C4-2B (cell line): ENCODE measurements at regions not wholly inside any gene's neighbourhood (a gene's known extent, or its start where the extent isn't known, plus 50 kb on each side); places are given as distances from the start of the nearest gene placed in this dataset.

Experiments used
- ZFX ChIP-seq: fragments of 450-650 bp; IDR thresholded peaks from 2 replicates; pipeline ENCODE4 v1.6.1; 2017
- TF ChIP-seq, protein P1 (sequence below): fragments of 450-650 bp; conservative IDR thresholded peaks from 2 replicates; pipeline ENCODE4 v1.5.1; 2017; ENCODE audit warnings: mild to moderate bottlenecking

DNA sequence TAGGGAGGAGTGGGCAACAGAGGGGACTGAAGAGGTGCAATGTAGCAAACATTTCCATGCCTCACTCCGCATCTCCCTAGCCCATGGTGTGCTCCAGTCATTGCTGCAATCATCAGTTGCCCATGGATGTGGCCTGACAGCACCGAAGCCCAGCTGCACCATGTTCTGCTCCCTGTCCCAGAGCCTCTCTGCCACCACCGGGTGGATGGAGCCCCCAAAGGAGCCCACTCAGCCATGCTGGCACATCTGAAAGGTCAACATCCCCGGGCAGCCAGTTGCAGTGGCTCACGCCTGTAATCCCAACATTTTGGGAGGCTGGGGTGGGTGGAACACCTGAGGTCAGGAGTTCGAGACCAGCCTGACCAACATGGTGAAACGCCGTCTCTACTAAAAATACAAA is 336.4 kb upstream of the ZMIZ1 start:
- TF ChIP-seq, protein P1, sequence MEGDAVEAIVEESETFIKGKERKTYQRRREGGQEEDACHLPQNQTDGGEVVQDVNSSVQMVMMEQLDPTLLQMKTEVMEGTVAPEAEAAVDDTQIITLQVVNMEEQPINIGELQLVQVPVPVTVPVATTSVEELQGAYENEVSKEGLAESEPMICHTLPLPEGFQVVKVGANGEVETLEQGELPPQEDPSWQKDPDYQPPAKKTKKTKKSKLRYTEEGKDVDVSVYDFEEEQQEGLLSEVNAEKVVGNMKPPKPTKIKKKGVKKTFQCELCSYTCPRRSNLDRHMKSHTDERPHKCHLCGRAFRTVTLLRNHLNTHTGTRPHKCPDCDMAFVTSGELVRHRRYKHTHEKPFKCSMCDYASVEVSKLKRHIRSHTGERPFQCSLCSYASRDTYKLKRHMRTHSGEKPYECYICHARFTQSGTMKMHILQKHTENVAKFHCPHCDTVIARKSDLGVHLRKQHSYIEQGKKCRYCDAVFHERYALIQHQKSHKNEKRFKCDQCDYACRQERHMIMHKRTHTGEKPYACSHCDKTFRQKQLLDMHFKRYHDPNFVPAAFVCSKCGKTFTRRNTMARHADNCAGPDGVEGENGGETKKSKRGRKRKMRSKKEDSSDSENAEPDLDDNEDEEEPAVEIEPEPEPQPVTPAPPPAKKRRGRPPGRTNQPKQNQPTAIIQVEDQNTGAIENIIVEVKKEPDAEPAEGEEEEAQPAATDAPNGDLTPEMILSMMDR = no peak
- TF ChIP-seq ZFX = no peak
